SU-DHL-6 (cell line): ENCODE measurements at regions not wholly inside any gene's neighbourhood (a gene's known extent, or its start where the extent isn't known, plus 50 kb on each side); places are given as distances from the start of the nearest gene placed in this dataset.
"Not testable (repeated sequence)": the region's sequence is repeated elsewhere in the genome, so short reads cannot be mapped to it uniquely, and the experiment has no call there.

Source experiments
- H2AFZ ChIP-seq: fragments of 200-600 bp; sonication (generic); 2 replicates; pipeline ENCODE4 v1.6.1; 2014; ENCODE audit warnings: low read depth, mild to moderate bottlenecking, moderate library complexity, mixed read lengths, antibody characterized with exemption, low read length; ENCODE audit not compliant: severe bottlenecking
- H3F3A ChIP-seq: fragments of 200-600 bp; shearing (Covaris generic); 2 replicates; pipeline ENCODE4 v1.6.0; 2016; ENCODE audit warnings: antibody characterized with exemption, mild to moderate bottlenecking; ENCODE audit not compliant: insufficient read depth
- H3K27ac ChIP-seq: fragments of 200-600 bp; sonication (generic); 2 replicates; pipeline ENCODE4 v1.5.1; 2016; ENCODE audit warnings: low read depth, mild to moderate bottlenecking, low read length, moderate library complexity, mixed read lengths
- H3K27me3 ChIP-seq: fragments of 200-600 bp; sonication (generic), shearing (Covaris generic); 2 replicates; pipeline ENCODE4 v1.6.0; 2014; ENCODE audit warnings: mild to moderate bottlenecking, low read length
- H3K36me3 ChIP-seq: fragments of 200-600 bp; sonication (generic); 2 replicates; pipeline ENCODE4 v1.6.1; 2014; ENCODE audit warnings: mild to moderate bottlenecking, low read length, mixed read lengths
- H3K4me2 ChIP-seq: fragments of 300-600, 200-600 bp; shearing (Covaris generic), sonication (generic); 2 replicates; pipeline ENCODE4 v1.6.0; 2014; ENCODE audit warnings: low read length, low read depth, mild to moderate bottlenecking; ENCODE audit not compliant: poor library complexity, severe bottlenecking
- H3K4me3 ChIP-seq: fragments of 200-600 bp; sonication (generic); 2 replicates; pipeline ENCODE4 v1.5.1; 2014; ENCODE audit warnings: antibody characterized with exemption, low read length, mild to moderate bottlenecking, mixed read lengths; ENCODE audit not compliant: insufficient read depth, poor library complexity, severe bottlenecking
- H3K79me2 ChIP-seq: fragments of 200-600 bp; sonication (generic); 2 replicates; pipeline ENCODE4 v1.6.1; 2014; ENCODE audit warnings: mild to moderate bottlenecking, low read length, moderate library complexity; ENCODE audit not compliant: insufficient read depth
- H3K9ac ChIP-seq: fragments of 200-600 bp; sonication (generic); 2 replicates; pipeline ENCODE4 v1.7.0; 2014; ENCODE audit warnings: mild to moderate bottlenecking, low read length
- H3K9me2 ChIP-seq: fragments of 200-600 bp; sonication (generic); replicated peaks from 2 replicates; pipeline ENCODE4 v1.6.1; 2014; ENCODE audit warnings: low read length; ENCODE audit not compliant: insufficient read depth
- H3K9me3 ChIP-seq: fragments of 200-600 bp; sonication (generic); 2 replicates; pipeline ENCODE4 v1.6.1; 2014; ENCODE audit warnings: low read length, mixed read lengths; ENCODE audit not compliant: insufficient read depth
- H4K20me1 ChIP-seq: fragments of 200-600 bp; sonication (generic); 2 replicates; pipeline ENCODE4 v1.6.1; 2014; ENCODE audit warnings: low read depth, mild to moderate bottlenecking, antibody characterized with exemption, low read length, moderate library complexity, mixed read lengths
- CTCF ChIP-seq: fragments of 200-600 bp; sonication (generic); IDR thresholded peaks from one replicate; pipeline ENCODE4 v1.5.1; 2017; ENCODE audit warnings: antibody characterized with exemption, mild to moderate bottlenecking, low read length, moderate library complexity; ENCODE audit not compliant: insufficient read depth, poor library complexity, severe bottlenecking
- EZH2phosphoT487 ChIP-seq: fragments of 200-600 bp; sonication (generic), shearing (Covaris generic); conservative IDR thresholded peaks from 2 replicates; pipeline ENCODE4 v1.6.1; 2018; ENCODE audit warnings: mild to moderate bottlenecking, antibody characterized with exemption, low read length, moderate library complexity, mixed read lengths

GRCh38 chr1:65539266-65540131 is 119.0 kb downstream of the LEPR start:
- H3K9me2 ChIP-seq: no peaks in the 10 kb centered on the region
- H4K20me1 ChIP-seq: no peaks in the 10 kb centered on the region
- no peak overlapping the region for H3K4me3 ChIP-seq
- H3K9me3 ChIP-seq: no peaks in the 10 kb centered on the region
- TF ChIP-seq EZH2phosphoT487 (no peak), CTCF (no peak)
- no peak overlapping the region for H3K27ac ChIP-seq
- H3K9ac ChIP-seq: no peak overlapping the region
- no peak overlapping the region for H3K4me2 ChIP-seq
- H3K27me3 ChIP-seq: no peaks in the 10 kb centered on the region
- H3K79me2 ChIP-seq: no peaks in the 10 kb centered on the region
- no peak overlapping the region for H2AFZ ChIP-seq
- no peaks in the 10 kb centered on the region for H3F3A ChIP-seq
- no peaks in the 10 kb centered on the region for H3K36me3 ChIP-seq

- Histone ChIP-seq H3K27me3 (no peaks in the 10 kb centered on the region), H3K9ac (no peak overlapping the region), H4K20me1 (no peaks in the 10 kb centered on the region), H3K4me2 (no peak overlapping the region), H3K9me3 (no peaks in the 10 kb centered on the region), H3K79me2 (no peaks in the 10 kb centered on the region), H3F3A (no peaks in the 10 kb centered on the region), H2AFZ (no peak overlapping the region), H3K4me3 (no peak overlapping the region), H3K9me2 (no peaks in the 10 kb centered on the region), H3K36me3 (no peaks in the 10 kb centered on the region), H3K27ac (no peak overlapping the region)
- no peak for TF ChIP-seq CTCF
- TF ChIP-seq EZH2phosphoT487: no peak
Observed at GRCh38 chr1:65541161-65541560, 120.7 kb downstream of the LEPR start.

- H3K9ac ChIP-seq: no peak overlapping the region
- no peak overlapping the region for H2AFZ ChIP-seq
- H3K4me3 ChIP-seq: no peak overlapping the region
- no peak for TF ChIP-seq CTCF
- no peak for TF ChIP-seq EZH2phosphoT487
- H3K9me3 ChIP-seq: no peaks in the 10 kb centered on the region
- no peak overlapping the region for H3K27ac ChIP-seq
- H4K20me1 ChIP-seq: no peaks in the 10 kb centered on the region
- H3K36me3 ChIP-seq: no peaks in the 10 kb centered on the region
- no peaks in the 10 kb centered on the region for H3K9me2 ChIP-seq
- no peaks in the 10 kb centered on the region for H3K27me3 ChIP-seq
- no peaks in the 10 kb centered on the region for H3F3A ChIP-seq
- no peaks in the 10 kb centered on the region for H3K79me2 ChIP-seq
- no peak overlapping the region for H3K4me2 ChIP-seq
Observed at GRCh38 chr1:65541865-65542264, 121.4 kb downstream of the LEPR start.

GRCh38 chr1:65542592-65542991 is 122.1 kb downstream of the LEPR start:
- not testable (repeated sequence) for H3K27ac ChIP-seq, H4K20me1 ChIP-seq, H3K27me3 ChIP-seq, H3K9me3 ChIP-seq, H3F3A ChIP-seq, H3K9me2 ChIP-seq, H3K4me3 ChIP-seq, H3K4me2 ChIP-seq, H3K9ac ChIP-seq, H2AFZ ChIP-seq, H3K36me3 ChIP-seq, H3K79me2 ChIP-seq

- H2AFZ ChIP-seq, H3K36me3 ChIP-seq, H3K27ac ChIP-seq, H3K27me3 ChIP-seq, H3K79me2 ChIP-seq, H4K20me1 ChIP-seq, H3K4me2 ChIP-seq, H3K4me3 ChIP-seq, H3K9me2 ChIP-seq, H3F3A ChIP-seq, H3K9me3 ChIP-seq, H3K9ac ChIP-seq: not testable (repeated sequence)
Observed at GRCh38 chr1:65550306-65551010, 130.0 kb downstream of the LEPR start.
